ENCODE measurements at regions not wholly inside any gene's neighbourhood (a gene's known extent, or its start where the extent isn't known, plus 50 kb on each side); places are given as distances from the start of the nearest gene placed in this dataset.
"Not testable (repeated sequence)": the region's sequence is repeated elsewhere in the genome, so short reads cannot be mapped to it uniquely, and the experiment has no call there.

- WGBS, 2 donors (ENCODE audit: low coverage in 1 of 2) = 67 to 80% methylated on average over 1 to 3 of the region's 3 CpGs
- in situ Hi-C loops (cut with MboI; ENCODE audit: low pct_ligation_motif_present in 1 of 4, low pct_unique_long_range_greater_than_20kb in 1 of 4, low sequenced_read_pairs in 3 of 4) = no loop called here
- DNase-seq = no peak
- no peaks in the 10 kb centered on the region for H3K9me3 ChIP-seq
- no peaks in the 10 kb centered on the region for H3K4me1 ChIP-seq
- no peaks in the 10 kb centered on the region for H3K36me3 ChIP-seq
- TF ChIP-seq POLR2AphosphoS5 (IDR thresholded peaks at IDR 0.05) (no peak), POLR2A (IDR thresholded peaks at IDR 0.05) (no peak)
- no peak overlapping the region for H3K4me3 ChIP-seq
- no peaks in the 10 kb centered on the region for H3K27me3 ChIP-seq
- no peak overlapping the region for H3K27ac ChIP-seq
- intact Hi-C loops (cut with DNase I; ENCODE audit: low total_unique reads) = no loop called here
Observed at GRCh38 chr18:38750751-38751150, 1185.2 kb upstream of the CELF4 start.

DNA sequence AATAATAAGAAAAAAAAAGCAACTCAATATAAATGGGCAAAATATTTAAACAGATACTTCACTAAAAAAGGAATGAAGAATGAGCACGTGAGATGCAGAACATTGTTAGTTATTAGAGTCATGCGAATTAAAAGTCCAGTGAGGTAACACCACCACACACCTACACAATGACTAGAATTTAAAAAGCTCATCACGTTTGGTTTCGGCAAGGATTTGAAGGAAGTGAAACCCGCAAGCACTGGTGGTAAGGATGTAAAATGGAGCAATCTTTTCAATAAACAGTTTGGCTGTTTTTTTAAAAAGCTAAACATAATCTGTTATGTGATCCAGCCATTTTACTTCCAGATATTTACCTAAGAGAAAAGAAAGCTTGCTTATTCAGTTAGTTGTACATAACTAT is 1181.6 kb upstream of the CELF4 start:
- no peak overlapping the region for H3K27ac ChIP-seq
- no peaks in the 10 kb centered on the region for H3K27me3 ChIP-seq
- intact Hi-C loops (cut with DNase I; ENCODE audit: low total_unique reads) (no loop called here), in situ Hi-C loops (cut with MboI; ENCODE audit: low pct_ligation_motif_present in 1 of 4, low pct_unique_long_range_greater_than_20kb in 1 of 4, low sequenced_read_pairs in 3 of 4) (no loop called here)
- no peaks in the 10 kb centered on the region for H3K9me3 ChIP-seq
- no peaks in the 10 kb centered on the region for H3K36me3 ChIP-seq
- TF ChIP-seq, protein P1, sequence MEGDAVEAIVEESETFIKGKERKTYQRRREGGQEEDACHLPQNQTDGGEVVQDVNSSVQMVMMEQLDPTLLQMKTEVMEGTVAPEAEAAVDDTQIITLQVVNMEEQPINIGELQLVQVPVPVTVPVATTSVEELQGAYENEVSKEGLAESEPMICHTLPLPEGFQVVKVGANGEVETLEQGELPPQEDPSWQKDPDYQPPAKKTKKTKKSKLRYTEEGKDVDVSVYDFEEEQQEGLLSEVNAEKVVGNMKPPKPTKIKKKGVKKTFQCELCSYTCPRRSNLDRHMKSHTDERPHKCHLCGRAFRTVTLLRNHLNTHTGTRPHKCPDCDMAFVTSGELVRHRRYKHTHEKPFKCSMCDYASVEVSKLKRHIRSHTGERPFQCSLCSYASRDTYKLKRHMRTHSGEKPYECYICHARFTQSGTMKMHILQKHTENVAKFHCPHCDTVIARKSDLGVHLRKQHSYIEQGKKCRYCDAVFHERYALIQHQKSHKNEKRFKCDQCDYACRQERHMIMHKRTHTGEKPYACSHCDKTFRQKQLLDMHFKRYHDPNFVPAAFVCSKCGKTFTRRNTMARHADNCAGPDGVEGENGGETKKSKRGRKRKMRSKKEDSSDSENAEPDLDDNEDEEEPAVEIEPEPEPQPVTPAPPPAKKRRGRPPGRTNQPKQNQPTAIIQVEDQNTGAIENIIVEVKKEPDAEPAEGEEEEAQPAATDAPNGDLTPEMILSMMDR (IDR thresholded peaks at IDR 0.05) = no peak
- TF ChIP-seq POLR2A (IDR thresholded peaks at IDR 0.05) (no peak), POLR2AphosphoS5 (IDR thresholded peaks at IDR 0.05) (no peak), EP300 (IDR thresholded peaks at IDR 0.05; ENCODE audit: low read depth) (no peak)
- no peaks in the 10 kb centered on the region for H3K4me1 ChIP-seq
- H3K4me3 ChIP-seq = no peak overlapping the region
- 57 to 78% methylated on average over 5 of the region's 5 CpGs for WGBS, 2 donors (ENCODE audit: low coverage in 1 of 2)
- DNase-seq = no peak

GRCh38 chr18:38720181-38720580 is 1154.6 kb upstream of the CELF4 start:
- H3K4me1 ChIP-seq; H3K9me3 ChIP-seq; H3K27ac ChIP-seq; H3K36me3 ChIP-seq; H3K4me3 ChIP-seq; intact Hi-C loops (cut with DNase I; ENCODE audit: low total_unique reads); H3K27me3 ChIP-seq; in situ Hi-C loops (cut with MboI; ENCODE audit: low pct_ligation_motif_present in 1 of 4, low pct_unique_long_range_greater_than_20kb in 1 of 4, low sequenced_read_pairs in 3 of 4); DNase-seq: not testable (repeated sequence)
- 73 to 75% methylated on average over 2 of the region's 2 CpGs for WGBS, 2 donors (ENCODE audit: low coverage in 1 of 2)

- Histone ChIP-seq H3K36me3 (no peaks in the 10 kb centered on the region), H3K4me1 (no peaks in the 10 kb centered on the region), H3K4me3 (no peak overlapping the region), H3K27me3 (no peaks in the 10 kb centered on the region), H3K27ac (no peak overlapping the region), H3K9me3 (no peaks in the 10 kb centered on the region)
- in situ Hi-C loops (cut with MboI; ENCODE audit: low pct_ligation_motif_present in 1 of 4, low pct_unique_long_range_greater_than_20kb in 1 of 4, low sequenced_read_pairs in 3 of 4) (no loop called here), intact Hi-C loops (cut with DNase I; ENCODE audit: low total_unique reads) (no loop called here)
- TF ChIP-seq POLR2AphosphoS5 (IDR thresholded peaks at IDR 0.05) (no peak), EP300 (IDR thresholded peaks at IDR 0.05; ENCODE audit: low read depth) (no peak), POLR2A (IDR thresholded peaks at IDR 0.05) (no peak)
- TF ChIP-seq, protein P1 (IDR thresholded peaks at IDR 0.05) = no peak
- 94% methylated on average over 31 of the region's 34 CpGs; no CpG with 5 or more reads in 1 of the 2 donors for WGBS, 2 donors (ENCODE audit: low coverage in 1 of 2)
- no peak for DNase-seq
Observed at GRCh38 chr18:38718365-38718901, 1152.8 kb upstream of the CELF4 start.

DNA sequence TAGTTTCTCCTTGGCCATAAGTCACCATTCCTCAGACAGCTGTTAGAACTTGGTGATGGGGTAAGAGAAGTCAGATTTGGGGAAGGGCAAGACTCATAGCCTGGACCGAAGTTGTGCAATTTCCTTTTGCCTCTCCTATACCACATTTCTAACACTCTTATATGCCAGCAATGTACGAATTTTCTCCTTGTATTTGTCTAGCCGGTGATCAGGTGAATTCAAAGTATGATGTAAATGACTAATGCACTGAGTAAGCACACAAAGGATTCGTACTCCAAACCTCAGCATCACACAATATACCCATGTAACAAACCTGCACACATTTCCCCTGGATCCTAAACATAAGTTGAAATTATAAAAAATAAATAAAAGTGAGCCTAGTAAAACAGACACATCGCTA is 1143.5 kb upstream of the CELF4 start:
- Histone ChIP-seq H3K9me3 (no peaks in the 10 kb centered on the region), H3K4me1 (no peaks in the 10 kb centered on the region), H3K36me3 (no peaks in the 10 kb centered on the region), H3K27me3 (no peaks in the 10 kb centered on the region), H3K4me3 (no peak overlapping the region), H3K27ac (no peak overlapping the region)
- 79 to 83% methylated on average over 3 to 5 of the region's 5 CpGs for WGBS, 2 donors (ENCODE audit: low coverage in 1 of 2)
- intact Hi-C loops (cut with DNase I; ENCODE audit: low total_unique reads) (no loop called here), in situ Hi-C loops (cut with MboI; ENCODE audit: low pct_ligation_motif_present in 1 of 4, low pct_unique_long_range_greater_than_20kb in 1 of 4, low sequenced_read_pairs in 3 of 4) (no loop called here)
- TF ChIP-seq POLR2AphosphoS5 (IDR thresholded peaks at IDR 0.05) (no peak), POLR2A (IDR thresholded peaks at IDR 0.05) (no peak), EP300 (IDR thresholded peaks at IDR 0.05; ENCODE audit: low read depth) (no peak)
- TF ChIP-seq, protein P1 (IDR thresholded peaks at IDR 0.05) = no peak
- no peak for DNase-seq
